Endothelial cell of umbilical vein (primary cell): ENCODE measurements at regions not wholly inside any gene's neighbourhood (a gene's known extent, or its start where the extent isn't known, plus 50 kb on each side); places are given as distances from the start of the nearest gene placed in this dataset.

Experiments
- BruUV-seq: library from RNA; stranded (reverse); fragments of 400-500 nt; replicated peaks from 2 replicates; lab custom pipeline; 2021; lab: Mats Ljungman, UMichigan
- CTCF ChIA-PET: fragments of 300-600, 350-600 bp; sonication (Branson Sonifier 250); formaldehyde crosslinking; loops from one replicate; lab custom pipeline; 2021; ENCODE audit warnings: antibody characterized with exemption, inconsistent platforms; lab: Charles Lee
- POLR2A ChIA-PET: fragments of 300-600, 350-600 bp; sonication (Branson Sonifier 250); formaldehyde crosslinking; loops from one replicate; lab custom pipeline; 2021; ENCODE audit warnings: antibody characterized with exemption, inconsistent platforms; lab: Charles Lee
- DNase-seq: peaks from one replicate; pipeline ENCODE4 v3.0.0-alpha.2; 2011; ENCODE audit warnings: low read depth, low spot score
- FAIRE-seq: peaks from 2 replicates; lab custom pipeline; 2011; peaks lifted over from hg19 to GRCh38; lab: Jason Lieb, UNC
- H2AFZ ChIP-seq: 2 replicates; pipeline ENCODE4 v1.6.0; 2012; ENCODE audit warnings: low read depth, low read length, control low read depth, inconsistent platforms
- H3K27ac ChIP-seq: 2 replicates; pipeline ENCODE4 v1.5.1; 2011; ENCODE audit warnings: low read depth, mild to moderate bottlenecking, control low read depth, low read length, moderate library complexity; ENCODE audit not compliant: insufficient read depth
- H3K27me3 ChIP-seq, 2 experiments: 2 replicates each; pipeline versions ENCODE4 v1.6.0 to v1.6.1; 2011; ENCODE audit warnings: low read length in 2 of 2, mixed read lengths in 1 of 2; ENCODE audit not compliant: control insufficient read depth in 2 of 2, insufficient read depth in 2 of 2
- H3K36me3 ChIP-seq, 2 experiments: 2 replicates in 1 of 2; 3 replicates in 1 of 2; pipeline ENCODE4 v1.5.1; 2011; ENCODE audit warnings: low read length in 2 of 2, mild to moderate bottlenecking in 1 of 2, moderate library complexity in 1 of 2; ENCODE audit not compliant: control insufficient read depth in 2 of 2, insufficient read depth in 2 of 2; ENCODE audit errors: extremely low read depth in 1 of 2
- H3K4me1 ChIP-seq: 3 replicates; pipeline ENCODE4 v1.5.1; 2011; ENCODE audit warnings: mild to moderate bottlenecking, low read length; ENCODE audit not compliant: control insufficient read depth, insufficient read depth; ENCODE audit errors: extremely low read depth
- H3K4me2 ChIP-seq: 2 replicates; pipeline ENCODE4 v1.6.1; 2011; ENCODE audit warnings: low read length, control low read depth, mixed read lengths; ENCODE audit not compliant: insufficient read depth
- H3K4me3 ChIP-seq, 3 experiments: fragments of 200-600 bp in 1 of 3; sonication (generic), shearing (Covaris generic) in 1 of 3; replicated peaks in 1 of 3; 2 replicates each; pipeline ENCODE4 v1.5.1; 2011 to 2016; ENCODE audit warnings: control low read depth in 3 of 3, low read length in 3 of 3, mild to moderate bottlenecking in 2 of 3, inconsistent platforms in 1 of 3, low read depth in 1 of 3, moderate library complexity in 1 of 3; ENCODE audit not compliant: insufficient read depth in 1 of 3
- H3K79me2 ChIP-seq: 2 replicates; pipeline ENCODE4 v1.6.0; 2012; ENCODE audit warnings: low read length, inconsistent platforms; ENCODE audit not compliant: control insufficient read depth, insufficient read depth
- H3K9ac ChIP-seq: replicated peaks from 2 replicates; pipeline ENCODE3; 2011; ENCODE audit warnings: low read length, control low read depth; ENCODE audit not compliant: insufficient read depth; ENCODE audit errors: extremely low read depth
- H3K9me1 ChIP-seq: replicated peaks from 3 replicates; pipeline ENCODE4 v1.6.0; 2011; ENCODE audit warnings: mild to moderate bottlenecking, low read length; ENCODE audit not compliant: control insufficient read depth, insufficient read depth; ENCODE audit errors: extremely low read depth
- H3K9me3 ChIP-seq: replicated peaks from 2 replicates; pipeline ENCODE4 v1.5.1; 2012; ENCODE audit warnings: low read length, inconsistent platforms; ENCODE audit not compliant: control insufficient read depth, insufficient read depth
- H4K20me1 ChIP-seq: replicated peaks from 2 replicates; pipeline ENCODE3; 2011; ENCODE audit warnings: mild to moderate bottlenecking, low read length; ENCODE audit not compliant: control insufficient read depth, insufficient read depth; ENCODE audit errors: extremely low read depth
- EZH2 ChIP-seq: IDR thresholded peaks from 2 replicates; pipeline ENCODE4 v1.6.1; 2012; ENCODE audit warnings: borderline replicate concordance, low read depth, mild to moderate bottlenecking, moderate library complexity, low read length, inconsistent platforms; ENCODE audit not compliant: severe bottlenecking
- FOS ChIP-seq: IDR thresholded peaks from 2 replicates; pipeline ENCODE4 v1.6.1; 2011; ENCODE audit warnings: mild to moderate bottlenecking, low read length, moderate library complexity, borderline replicate concordance; ENCODE audit not compliant: insufficient read depth
- GATA2 ChIP-seq: IDR thresholded peaks from 2 replicates; pipeline ENCODE4 v1.7.0; 2011; ENCODE audit warnings: low read depth, mild to moderate bottlenecking, moderate library complexity, mixed read lengths, low read length; ENCODE audit not compliant: insufficient read length, insufficient read depth
- JUN ChIP-seq: IDR thresholded peaks from 2 replicates; pipeline ENCODE4 v1.6.1; 2011; ENCODE audit warnings: borderline replicate concordance, low read depth; ENCODE audit not compliant: insufficient read length, insufficient read depth
- MYC ChIP-seq: IDR thresholded peaks from one replicate; pipeline ENCODE4 v1.6.1; 2011; ENCODE audit warnings: mild to moderate bottlenecking, low read depth, low read length
- POLR2A ChIP-seq: IDR thresholded peaks from 2 replicates; pipeline ENCODE4 v1.6.1; 2012; ENCODE audit warnings: low read depth, mild to moderate bottlenecking, control low read depth, low read length
- POLR2AphosphoS5 ChIP-seq: IDR thresholded peaks from 2 replicates; pipeline ENCODE4 v1.6.1; 2012; ENCODE audit warnings: low read depth, mild to moderate bottlenecking, control low read depth, low read length, moderate library complexity; ENCODE audit not compliant: insufficient read depth
- dilution Hi-C: fragments of 300-500 bp; cut with MboI; formaldehyde crosslinking; loops from one replicate; pipeline ENCODE4 v1.15.0; 2019; ENCODE audit warnings: low sequenced_read_pairs; ENCODE audit not compliant: extremely low pct_ligation_motif_present
- intact Hi-C: fragments of 100-400 bp; cut with micrococcal nuclease; formaldehyde crosslinking; loops from one replicate; pipeline ENCODE4 v1.10.0; 2022
- TF ChIP-seq, protein P1 (sequence below): IDR thresholded peaks from 2 replicates; pipeline ENCODE4 v1.6.1; 2011; ENCODE audit not compliant: insufficient read depth, insufficient read length
- TF ChIP-seq, protein P2 (sequence below), 2 donors: IDR thresholded peaks; 1 replicate in 1 of 2; 2 replicates in 1 of 2; pipeline ENCODE4 v1.5.1; 2011; ENCODE audit warnings: low read length in 2 of 2, mild to moderate bottlenecking in 2 of 2, moderate library complexity in 2 of 2, control low read depth in 1 of 2, inconsistent platforms in 1 of 2, low read depth in 1 of 2; ENCODE audit not compliant: insufficient read depth in 1 of 2; ENCODE audit errors: extremely low read depth in 1 of 2

GRCh38 chr3:154889227-154889634 lies 190.9 kb upstream of the MME start:
- no peaks in the 10 kb centered on the region for H3K79me2 ChIP-seq
- H3K36me3 ChIP-seq: no peaks in the 10 kb centered on the region
- no TSS peak for BruUV-seq
- no peak overlapping the region for H3K4me3 ChIP-seq
- H3K4me2 ChIP-seq: no peak overlapping the region
- no peak overlapping the region for H3K9ac ChIP-seq
- no peaks in the 10 kb centered on the region for H3K9me3 ChIP-seq
- no peak for FAIRE-seq
- H3K4me1 ChIP-seq: no peaks in the 10 kb centered on the region
- H4K20me1 ChIP-seq: no peaks in the 10 kb centered on the region
- TF ChIP-seq JUN (no peak), EZH2 (no peak), FOS (no peak), GATA2 (no peak), POLR2AphosphoS5 (no peak), POLR2A (no peak), MYC (no peak)
- TF ChIP-seq, protein P1, sequence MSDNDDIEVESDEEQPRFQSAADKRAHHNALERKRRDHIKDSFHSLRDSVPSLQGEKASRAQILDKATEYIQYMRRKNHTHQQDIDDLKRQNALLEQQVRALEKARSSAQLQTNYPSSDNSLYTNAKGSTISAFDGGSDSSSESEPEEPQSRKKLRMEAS: no peak
- TF ChIP-seq, protein P2, sequence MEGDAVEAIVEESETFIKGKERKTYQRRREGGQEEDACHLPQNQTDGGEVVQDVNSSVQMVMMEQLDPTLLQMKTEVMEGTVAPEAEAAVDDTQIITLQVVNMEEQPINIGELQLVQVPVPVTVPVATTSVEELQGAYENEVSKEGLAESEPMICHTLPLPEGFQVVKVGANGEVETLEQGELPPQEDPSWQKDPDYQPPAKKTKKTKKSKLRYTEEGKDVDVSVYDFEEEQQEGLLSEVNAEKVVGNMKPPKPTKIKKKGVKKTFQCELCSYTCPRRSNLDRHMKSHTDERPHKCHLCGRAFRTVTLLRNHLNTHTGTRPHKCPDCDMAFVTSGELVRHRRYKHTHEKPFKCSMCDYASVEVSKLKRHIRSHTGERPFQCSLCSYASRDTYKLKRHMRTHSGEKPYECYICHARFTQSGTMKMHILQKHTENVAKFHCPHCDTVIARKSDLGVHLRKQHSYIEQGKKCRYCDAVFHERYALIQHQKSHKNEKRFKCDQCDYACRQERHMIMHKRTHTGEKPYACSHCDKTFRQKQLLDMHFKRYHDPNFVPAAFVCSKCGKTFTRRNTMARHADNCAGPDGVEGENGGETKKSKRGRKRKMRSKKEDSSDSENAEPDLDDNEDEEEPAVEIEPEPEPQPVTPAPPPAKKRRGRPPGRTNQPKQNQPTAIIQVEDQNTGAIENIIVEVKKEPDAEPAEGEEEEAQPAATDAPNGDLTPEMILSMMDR (IDR thresholded peaks at IDR 0.05; ENCODE audit: extremely low read depth in 1 of 2, insufficient read depth in 1 of 2, low read depth in 1 of 2, low read length in 2 of 2): no peak
- intact Hi-C loops (no loop called here), dilution Hi-C loops (no loop called here)
- CTCF ChIA-PET: no interaction called here
- POLR2A ChIA-PET: no interaction called here
- H3K27ac ChIP-seq: no peak overlapping the region
- no peaks in the 10 kb centered on the region for H3K27me3 ChIP-seq
- H3K9me1 ChIP-seq: no peaks in the 10 kb centered on the region
- no peak for DNase-seq
- no peak overlapping the region for H2AFZ ChIP-seq
